K562 (cell line): ENCODE measurements at regions not wholly inside any gene's neighbourhood (a gene's known extent, or its start where the extent isn't known, plus 50 kb on each side); places are given as distances from the start of the nearest gene placed in this dataset.

Experiments used
- ATAC-seq: fragments of 200-7000 bp; cut with Tn5 transposase; 3 replicates; pipeline ENCODE4 v1.9.1; 2020; ENCODE audit warnings: moderate library complexity
- BruUV-seq: library from RNA; stranded (reverse); fragments of 400-500 nt; replicated peaks from 2 replicates; lab custom pipeline; 2021; lab: Mats Ljungman, UMichigan
- CTCF ChIA-PET: fragments of 300-600 bp; formaldehyde crosslinking; extraction: SDS; loops from one replicate; lab custom pipeline; 2021; ENCODE audit warnings: low intra/inter-chr PET ratio; lab: Yijun Ruan, JAX
- POLR2A ChIA-PET: fragments of 300-600, 350-650 bp; sonication (Branson Sonifier 250); formaldehyde crosslinking; extraction: SDS; loops from one replicate; lab custom pipeline; 2021; ENCODE audit warnings: antibody characterized with exemption, inconsistent platforms; lab: Yijun Ruan, JAX
- DNase-seq, 4 experiments: peaks; one replicate each; pipeline versions ENCODE4 v3.0.0 to v3.0.0-alpha.2; 2011 to 2018; ENCODE audit warnings: low spot score in 3 of 4, mixed read lengths in 3 of 4; ENCODE audit errors: extremely low read depth in 1 of 4
- FAIRE-seq: peaks from 2 replicates; lab custom pipeline; 2011; peaks lifted over from hg19 to GRCh38; lab: Jason Lieb, UNC
- H2AFZ ChIP-seq: 2 replicates; pipeline ENCODE4 v1.6.0; 2011; ENCODE audit warnings: low read depth, low read length, control low read depth, inconsistent platforms
- H3K27ac ChIP-seq: fragments of 200-600 bp; 3 replicates; pipeline ENCODE4 v1.8.0; 2011; ENCODE audit warnings: low read depth, mild to moderate bottlenecking, control low read depth, inconsistent platforms, low read length, moderate library complexity, mixed read lengths; ENCODE audit errors: extremely low read depth
- H3K27me3 ChIP-seq, 2 experiments: fragments of 300-600 bp in 1 of 2; 2 replicates in 1 of 2; 3 replicates in 1 of 2; pipeline versions ENCODE4 v1.6.0 to v1.8.0; 2011; ENCODE audit warnings: inconsistent platforms in 2 of 2, low read length in 2 of 2, mild to moderate bottlenecking in 1 of 2, mixed read lengths in 1 of 2, moderate library complexity in 1 of 2; ENCODE audit not compliant: control insufficient read depth in 2 of 2, insufficient read depth in 2 of 2
- H3K36me3 ChIP-seq: fragments of 300-600 bp; 3 replicates; pipeline ENCODE4 v1.8.0; 2011; ENCODE audit warnings: mild to moderate bottlenecking, low read length, inconsistent platforms; ENCODE audit not compliant: control insufficient read depth, insufficient read depth
- H3K4me1 ChIP-seq, 2 experiments: fragments of 200-600 bp in 1 of 2; replicated peaks in 1 of 2; 2 replicates in 1 of 2; 3 replicates in 1 of 2; pipeline versions ENCODE4 v1.5.1 to v1.8.0; 2011; ENCODE audit warnings: inconsistent platforms in 2 of 2, low read length in 2 of 2, mild to moderate bottlenecking in 1 of 2, mixed read lengths in 1 of 2, moderate library complexity in 1 of 2; ENCODE audit not compliant: control insufficient read depth in 2 of 2, insufficient read depth in 2 of 2
- H3K4me2 ChIP-seq: 2 replicates; pipeline ENCODE4 v1.6.1; 2011; ENCODE audit warnings: low read length, control low read depth, inconsistent platforms, mixed read lengths; ENCODE audit not compliant: insufficient read depth
- H3K4me3 ChIP-seq: fragments of 200-600 bp; sonication (generic), shearing (Covaris generic); 2 replicates; pipeline ENCODE4 v1.5.1; 2016; ENCODE audit warnings: control low read depth, inconsistent platforms
- H3K79me2 ChIP-seq: fragments of 200-600 bp; 3 replicates; pipeline ENCODE4 v1.8.0; 2011; ENCODE audit warnings: low read length, inconsistent platforms; ENCODE audit not compliant: control insufficient read depth, insufficient read depth
- H3K9ac ChIP-seq, 2 experiments: 2 replicates each; pipeline versions ENCODE4 v1.6.0 to v1.6.1; 2011; ENCODE audit warnings: low read depth in 2 of 2, low read length in 2 of 2, control low read depth in 1 of 2, inconsistent platforms in 1 of 2, mild to moderate bottlenecking in 1 of 2, mixed read lengths in 1 of 2; ENCODE audit not compliant: insufficient read depth in 1 of 2
- H3K9me1 ChIP-seq: one replicate; pipeline ENCODE4 v1.6.0; 2011; ENCODE audit warnings: inconsistent platforms, mild to moderate bottlenecking, low read length, moderate library complexity; ENCODE audit not compliant: control insufficient read depth, insufficient read depth
- H3K9me3 ChIP-seq: replicated peaks from 2 replicates; pipeline ENCODE4 v1.5.1; 2011; ENCODE audit warnings: low read depth, low read length, inconsistent platforms; ENCODE audit not compliant: control insufficient read depth, insufficient read depth
- H4K20me1 ChIP-seq: replicated peaks from 2 replicates; pipeline ENCODE4 v1.6.1; 2011; ENCODE audit warnings: low read length, inconsistent platforms, mixed read lengths; ENCODE audit not compliant: control insufficient read depth, insufficient read depth
- CHD2 ChIP-seq: IDR thresholded peaks from 2 replicates; pipeline ENCODE4 v1.6.1; 2011; ENCODE audit warnings: low read depth, low read length
- EP300 ChIP-seq: IDR thresholded peaks from 2 replicates; pipeline ENCODE4 v1.6.1; 2012; ENCODE audit warnings: low read length, improper control_type of control experiment
- HMG20A ChIP-seq: fragments of 450-650 bp; formaldehyde crosslinking; conservative IDR thresholded peaks from 2 replicates; pipeline ENCODE4 v1.4.0; 2020; ENCODE audit warnings: mild to moderate bottlenecking, mixed read lengths
- MCM2 ChIP-seq: fragments of 450-650 bp; IDR thresholded peaks from 2 replicates; pipeline ENCODE4 v1.6.1; 2017; ENCODE audit warnings: low read depth, mild to moderate bottlenecking
- NFXL1 ChIP-seq: fragments of 450-650 bp; formaldehyde crosslinking; IDR thresholded peaks from 2 replicates; pipeline ENCODE4 v1.4.0; 2021; ENCODE audit warnings: mild to moderate bottlenecking
- TGIF2 ChIP-seq: sonication (generic); formaldehyde crosslinking; IDR thresholded peaks from 2 replicates; pipeline ENCODE4 v1.8.1; 2022; ENCODE audit warnings: mild to moderate bottlenecking, missing genetic modification reagents, moderate library complexity
- THAP7 ChIP-seq: fragments of 250-450 bp; sonication (Bioruptor Pico); IDR thresholded peaks from 2 replicates; pipeline ENCODE4 v1.5.0; 2021
- ZNF384 ChIP-seq: IDR thresholded peaks from 2 replicates; pipeline ENCODE4 v1.6.1; 2012; ENCODE audit warnings: low read depth, low read length, improper control_type of control experiment
- ZNF717 ChIP-seq: fragments of 250-450 bp; sonication (Bioruptor Pico); IDR thresholded peaks from 2 replicates; pipeline ENCODE4 v1.5.0; 2021
- ZNF766 ChIP-seq: fragments of 200-800 bp; sonication (Bioruptor generic); conservative IDR thresholded peaks from 2 replicates; pipeline ENCODE4 v1.6.1; 2016; ENCODE audit warnings: missing genetic modification characterization, missing compliant biosample characterization
- ZNF830 ChIP-seq: fragments of 250-450 bp; sonication (Bioruptor Pico); IDR thresholded peaks from 2 replicates; pipeline ENCODE4 v1.5.0; 2021; ENCODE audit warnings: mild to moderate bottlenecking
- WGBS: fragments of 100-300 bp; shearing (Covaris generic); methylation state at CpG from one replicate; pipeline ENCODE4 v1.1.6; 2016; ENCODE audit warnings: low coverage, mixed read lengths; ENCODE audit not compliant: insufficient coverage; ENCODE audit errors: missing lambda C conversion rate; 5-methylcytosine and 5-hydroxymethylcytosine counted together
- in situ Hi-C: fragments of 300-500 bp; cut with MboI; formaldehyde crosslinking; loops from 4 replicates; pipeline ENCODE4 v1.15.0; 2018; ENCODE audit warnings: inconsistent platforms, mixed read lengths
- intact Hi-C: fragments of 100-400 bp; cut with micrococcal nuclease; formaldehyde crosslinking; loops from 2 replicates; pipeline ENCODE4 v1.14.2; 2022
- TF ChIP-seq, protein P1 (sequence below): sonication (generic); formaldehyde crosslinking; IDR thresholded peaks from 2 replicates; pipeline ENCODE4 v1.8.0; 2022; ENCODE audit warnings: missing genetic modification reagents, mild to moderate bottlenecking, borderline replicate concordance
- TF ChIP-seq, protein P2 (sequence below): fragments of 450-650 bp; formaldehyde crosslinking; IDR thresholded peaks from 2 replicates; pipeline ENCODE4 v1.4.0; 2022; ENCODE audit warnings: mild to moderate bottlenecking, moderate library complexity

GRCh38 chr5:2442496-2443354 is 308.8 kb downstream of the IRX2 start (continued):
- TF ChIP-seq, protein P1, sequence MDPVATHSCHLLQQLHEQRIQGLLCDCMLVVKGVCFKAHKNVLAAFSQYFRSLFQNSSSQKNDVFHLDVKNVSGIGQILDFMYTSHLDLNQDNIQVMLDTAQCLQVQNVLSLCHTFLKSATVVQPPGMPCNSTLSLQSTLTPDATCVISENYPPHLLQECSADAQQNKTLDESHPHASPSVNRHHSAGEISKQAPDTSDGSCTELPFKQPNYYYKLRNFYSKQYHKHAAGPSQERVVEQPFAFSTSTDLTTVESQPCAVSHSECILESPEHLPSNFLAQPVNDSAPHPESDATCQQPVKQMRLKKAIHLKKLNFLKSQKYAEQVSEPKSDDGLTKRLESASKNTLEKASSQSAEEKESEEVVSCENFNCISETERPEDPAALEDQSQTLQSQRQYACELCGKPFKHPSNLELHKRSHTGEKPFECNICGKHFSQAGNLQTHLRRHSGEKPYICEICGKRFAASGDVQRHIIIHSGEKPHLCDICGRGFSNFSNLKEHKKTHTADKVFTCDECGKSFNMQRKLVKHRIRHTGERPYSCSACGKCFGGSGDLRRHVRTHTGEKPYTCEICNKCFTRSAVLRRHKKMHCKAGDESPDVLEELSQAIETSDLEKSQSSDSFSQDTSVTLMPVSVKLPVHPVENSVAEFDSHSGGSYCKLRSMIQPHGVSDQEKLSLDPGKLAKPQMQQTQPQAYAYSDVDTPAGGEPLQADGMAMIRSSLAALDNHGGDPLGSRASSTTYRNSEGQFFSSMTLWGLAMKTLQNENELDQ: no peak
- no peak for TF ChIP-seq NFXL1 (CRISPR knock-in tag)
- no peak for TF ChIP-seq ZNF766 (CRISPR knock-in tag)
- TF ChIP-seq CHD2: no peak
- TF ChIP-seq ZNF384: no peak

GRCh38 chr5:2441495-2442180 is 309.8 kb downstream of the IRX2 start:
- H3K4me2 ChIP-seq: no peak overlapping the region
- no TSS peak for BruUV-seq
- ChIA-PET POLR2A (no interaction called here), CTCF (no interaction called here)
- H3K4me1 ChIP-seq: peaks cover 0 to 5% of the 10 kb centered on the region in 2 experiments; a peak in 1 of 5 replicates
- intact Hi-C loops: no loop called here
- no peak overlapping the region for H3K4me3 ChIP-seq
- H3K79me2 ChIP-seq: no peaks in the 10 kb centered on the region
- H3K27me3 ChIP-seq: peaks cover 0 to 7% of the 10 kb centered on the region in 2 experiments; a peak in 2 of 5 replicates
- H4K20me1 ChIP-seq: no peaks in the 10 kb centered on the region
- H3K9me3 ChIP-seq: no peaks in the 10 kb centered on the region
- DNase-seq: no peak
- no peak overlapping the region for H3K27ac ChIP-seq
- no peak for ATAC-seq
- H3K9me1 ChIP-seq: no peaks in the 10 kb centered on the region
- H3K36me3 ChIP-seq: no peaks in the 10 kb centered on the region
- FAIRE-seq: no peak
- under 1% methylated on average over 14 of the region's 14 CpGs for WGBS
- H2AFZ ChIP-seq: no peak overlapping the region
- in situ Hi-C loops: no loop called here
- H3K9ac ChIP-seq: no peak overlapping the region
- no peak for TF ChIP-seq EP300
- no peak for TF ChIP-seq THAP7 (CRISPR knock-in tag)
- no peak for TF ChIP-seq HMG20A
- TF ChIP-seq MCM2: no peak
- TF ChIP-seq, protein P2, sequence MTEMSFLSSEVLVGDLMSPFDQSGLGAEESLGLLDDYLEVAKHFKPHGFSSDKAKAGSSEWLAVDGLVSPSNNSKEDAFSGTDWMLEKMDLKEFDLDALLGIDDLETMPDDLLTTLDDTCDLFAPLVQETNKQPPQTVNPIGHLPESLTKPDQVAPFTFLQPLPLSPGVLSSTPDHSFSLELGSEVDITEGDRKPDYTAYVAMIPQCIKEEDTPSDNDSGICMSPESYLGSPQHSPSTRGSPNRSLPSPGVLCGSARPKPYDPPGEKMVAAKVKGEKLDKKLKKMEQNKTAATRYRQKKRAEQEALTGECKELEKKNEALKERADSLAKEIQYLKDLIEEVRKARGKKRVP: no peak
- TF ChIP-seq ZNF717 (CRISPR knock-in tag): no peak
- TF ChIP-seq TGIF2 (CRISPR knock-in tag): no peak
- TF ChIP-seq ZNF830: no peak
